Fibroblast of pulmonary artery (primary cell): ENCODE measurements at regions not wholly inside any gene's neighbourhood (a gene's known extent, or its start where the extent isn't known, plus 50 kb on each side); places are given as distances from the start of the nearest gene placed in this dataset.

Experiments used
- DNase-seq: peaks from one replicate; pipeline ENCODE4 v3.0.0-alpha.2; 2010; ENCODE audit warnings: low read depth
- H3K4me3 ChIP-seq: replicated peaks from 2 replicates; pipeline ENCODE4 v1.5.1; 2011; ENCODE audit warnings: low read depth, mild to moderate bottlenecking, control low read depth, low read length, moderate library complexity
- CTCF ChIP-seq: IDR thresholded peaks from 2 replicates; pipeline ENCODE4 v1.5.1; 2011; ENCODE audit warnings: mild to moderate bottlenecking, control low read depth, low read length, inconsistent platforms; ENCODE audit errors: missing control alignments

- DNase-seq = no peak
- no peak for TF ChIP-seq CTCF
- H3K4me3 ChIP-seq = no peak overlapping the region
These were observed 63.8 kb downstream of the MRPL46 start for GRCh38 chr15:88403351-88403791.

- no peak overlapping the region for H3K4me3 ChIP-seq
- no peak for DNase-seq
- TF ChIP-seq CTCF = no peak
These were observed 65.1 kb downstream of the MRPL46 start for GRCh38 chr15:88401996-88402656.

- no peak for DNase-seq
- no peak for TF ChIP-seq CTCF
- H3K4me3 ChIP-seq = no peak overlapping the region
These were observed 65.8 kb downstream of the MRPL46 start for GRCh38 chr15:88401251-88401995.

GRCh38 chr15:88400591-88401250 lies 66.5 kb downstream of the MRPL46 start:
- H3K4me3 ChIP-seq = no peak overlapping the region
- DNase-seq = no peak
- TF ChIP-seq CTCF = no peak

GRCh38 chr15:88400084-88400483 lies 67.1 kb downstream of the MRPL46 start:
- H3K4me3 ChIP-seq = no peak overlapping the region
- no peak for DNase-seq
- no peak for TF ChIP-seq CTCF

GRCh38 chr15:88399021-88399685 lies 68.0 kb downstream of the MRPL46 start:
- H3K4me3 ChIP-seq = no peak overlapping the region
- no peak for DNase-seq
- TF ChIP-seq CTCF = no peak
